GM18861 (cell line): ENCODE measurements at regions not wholly inside any gene's neighbourhood (a gene's known extent, or its start where the extent isn't known, plus 50 kb on each side); places are given as distances from the start of the nearest gene placed in this dataset.

Experiments used
- ATAC-seq: cut with Tn5 transposase; IDR thresholded peaks from one replicate; pipeline ENCODE4 v1.9.1; 2021; ENCODE audit not compliant: unreplicated experiment

- ATAC-seq = no peak
Measured at GRCh38 chr17:14959106-14959648, 305.9 kb downstream of the PMP22 start.

- no peak for ATAC-seq
Measured at GRCh38 chr17:14953405-14953804, 311.7 kb downstream of the PMP22 start.

- no peak for ATAC-seq
Measured at GRCh38 chr17:14950686-14951085, 314.4 kb downstream of the PMP22 start.

GRCh38 chr17:14950216-14950615 is 314.9 kb downstream of the PMP22 start:
- no peak for ATAC-seq

- ATAC-seq = no peak
Measured at GRCh38 chr17:14947671-14948070, 317.5 kb downstream of the PMP22 start.

- no peak for ATAC-seq
Measured at GRCh38 chr17:14946481-14946880, 318.6 kb downstream of the PMP22 start.

GRCh38 chr17:14942526-14943190 is 322.5 kb downstream of the PMP22 start:
- no peak for ATAC-seq

GRCh38 chr17:14940938-14941265 is 324.2 kb downstream of the PMP22 start:
- ATAC-seq = no peak

GRCh38 chr17:14940108-14940937 is 324.8 kb downstream of the PMP22 start:
- ATAC-seq = no peak

GRCh38 chr17:14935845-14936485 is 329.2 kb downstream of the PMP22 start:
- ATAC-seq = no peak

- no peak for ATAC-seq
Measured at GRCh38 chr17:14935139-14935841, 329.8 kb downstream of the PMP22 start.

- no peak for ATAC-seq
Measured at GRCh38 chr17:14933676-14934075, 331.4 kb downstream of the PMP22 start.

GRCh38 chr17:14926526-14927122 is 338.5 kb downstream of the PMP22 start:
- no peak for ATAC-seq

- no peak for ATAC-seq
Measured at GRCh38 chr17:14926073-14926472, 339.1 kb downstream of the PMP22 start.

- ATAC-seq = no peak
Measured at GRCh38 chr17:14925498-14925897, 339.6 kb downstream of the PMP22 start.

GRCh38 chr17:14923981-14924380 is 341.1 kb downstream of the PMP22 start:
- ATAC-seq = no peak

GRCh38 chr17:14922411-14922810 is 342.7 kb downstream of the PMP22 start:
- no peak for ATAC-seq

GRCh38 chr17:14921936-14922335 is 343.2 kb downstream of the PMP22 start:
- ATAC-seq = no peak

- no peak for ATAC-seq
Measured at GRCh38 chr17:14919631-14920213, 345.4 kb downstream of the PMP22 start.

- no peak for ATAC-seq
Measured at GRCh38 chr17:14919094-14919493, 346.0 kb downstream of the PMP22 start.
